ENCODE measurements at regions not wholly inside any gene's neighbourhood (a gene's known extent, or its start where the extent isn't known, plus 50 kb on each side); places are given as distances from the start of the nearest gene placed in this dataset.
A peak's percentile ranks its signal among the peaks of the same experiment; 100 is the strongest.

- FAIRE-seq, result no peak
- no peak for DNase-seq (ENCODE audit: low spot score)
Observed at GRCh38 chr9:81393985-81394811, 295.1 kb downstream of the TLE1 start.

- no peak for DNase-seq (ENCODE audit: low spot score)
- no peak for FAIRE-seq
Observed at GRCh38 chr9:81391457-81391825, 297.9 kb downstream of the TLE1 start.

- DNase-seq (ENCODE audit: low spot score) (no peak), FAIRE-seq (no peak)
Observed at GRCh38 chr9:81390792-81391456, 298.4 kb downstream of the TLE1 start.

GRCh38 chr9:81389569-81389993, 299.8 kb downstream of the TLE1 start:
- FAIRE-seq (peak; percentile 99), DNase-seq (ENCODE audit: low spot score) (peak; percentile 100)

GRCh38 chr9:81388831-81389230, 300.5 kb downstream of the TLE1 start:
- FAIRE-seq, result no peak

GRCh38 chr9:81387360-81388106, 301.8 kb downstream of the TLE1 start:
- FAIRE-seq (no peak), DNase-seq (ENCODE audit: low spot score) (no peak)

More at GRCh38 chr9:81388831-81389230, 300.5 kb downstream of the TLE1 start:
- DNase-seq (ENCODE audit: low spot score), result no peak

GRCh38 chr9:81384911-81385310, 304.4 kb downstream of the TLE1 start:
- no peak for DNase-seq (ENCODE audit: low spot score)
- FAIRE-seq, result no peak

- DNase-seq (ENCODE audit: low spot score) (no peak), FAIRE-seq (no peak)
Observed at GRCh38 chr9:81382281-81382680, 307.1 kb downstream of the TLE1 start.

- no peak for DNase-seq (ENCODE audit: low spot score)
- FAIRE-seq, result no peak
Observed at GRCh38 chr9:81381694-81382093, 307.7 kb downstream of the TLE1 start.

- FAIRE-seq (no peak), DNase-seq (ENCODE audit: low spot score) (peak; percentile 28)
Observed at GRCh38 chr9:81380504-81381359, 308.6 kb downstream of the TLE1 start.

- DNase-seq (ENCODE audit: low spot score), result no peak
Observed at GRCh38 chr9:81379655-81380054, 309.7 kb downstream of the TLE1 start.

GRCh38 chr9:81377921-81378320, 311.4 kb downstream of the TLE1 start:
- DNase-seq (ENCODE audit: low spot score) (no peak), FAIRE-seq (no peak)

More at GRCh38 chr9:81379655-81380054, 309.7 kb downstream of the TLE1 start:
- no peak for FAIRE-seq

- DNase-seq (ENCODE audit: low spot score) (no peak), FAIRE-seq (no peak)
Observed at GRCh38 chr9:81377320-81377719, 312.0 kb downstream of the TLE1 start.

GRCh38 chr9:81375187-81376100, 313.9 kb downstream of the TLE1 start:
- FAIRE-seq (no peak), DNase-seq (ENCODE audit: low spot score) (no peak)

GRCh38 chr9:81374459-81375186, 314.7 kb downstream of the TLE1 start:
- FAIRE-seq, result no peak
- no peak for DNase-seq (ENCODE audit: low spot score)

GRCh38 chr9:81373294-81373693, 316.1 kb downstream of the TLE1 start:
- DNase-seq (ENCODE audit: low spot score) (no peak), FAIRE-seq (no peak)

GRCh38 chr9:81372628-81373191, 316.6 kb downstream of the TLE1 start:
- DNase-seq (ENCODE audit: low spot score), result no peak
- no peak for FAIRE-seq

- DNase-seq (ENCODE audit: low spot score) (no peak), FAIRE-seq (no peak)
Observed at GRCh38 chr9:81371824-81372223, 317.5 kb downstream of the TLE1 start.

- DNase-seq (ENCODE audit: low spot score) (no peak), FAIRE-seq (no peak)
Observed at GRCh38 chr9:81370650-81371049, 318.7 kb downstream of the TLE1 start.

Measured in RCC 7860 (cell line).